C4-2B (cell line): ENCODE measurements at regions not wholly inside any gene's neighbourhood (a gene's known extent, or its start where the extent isn't known, plus 50 kb on each side); places are given as distances from the start of the nearest gene placed in this dataset.

Experiments used
- H3K27ac ChIP-seq: fragments of 450-650 bp; 2 replicates; pipeline ENCODE4 v1.5.1; 2017
- CTCF ChIP-seq: fragments of 450-650 bp; conservative IDR thresholded peaks from 2 replicates; pipeline ENCODE4 v1.5.1; 2017; ENCODE audit warnings: mild to moderate bottlenecking
- ZFX ChIP-seq: fragments of 450-650 bp; IDR thresholded peaks from 2 replicates; pipeline ENCODE4 v1.6.1; 2017

GRCh38 chr5:155897761-155898160, 429.2 kb upstream of the SGCD start:
- TF ChIP-seq CTCF (no peak), ZFX (no peak)
- no peak overlapping the region for H3K27ac ChIP-seq

- TF ChIP-seq CTCF (no peak), ZFX (no peak)
These were observed 428.7 kb upstream of the SGCD start for GRCh38 chr5:155898284-155898683.

GRCh38 chr5:155903791-155904190, 423.2 kb upstream of the SGCD start:
- TF ChIP-seq ZFX, result no peak
- TF ChIP-seq CTCF, result no peak
- H3K27ac ChIP-seq, result no peak overlapping the region

More at GRCh38 chr5:155898284-155898683, 428.7 kb upstream of the SGCD start:
- no peak overlapping the region for H3K27ac ChIP-seq

GRCh38 chr5:155905364-155905763, 421.6 kb upstream of the SGCD start:
- TF ChIP-seq ZFX, result no peak
- TF ChIP-seq CTCF, result no peak
- H3K27ac ChIP-seq, result no peak overlapping the region

- H3K27ac ChIP-seq, result no peak overlapping the region
- TF ChIP-seq CTCF (peak; percentile 22), ZFX (no peak)
These were observed 420.9 kb upstream of the SGCD start for GRCh38 chr5:155906046-155906445.

- no peak overlapping the region for H3K27ac ChIP-seq
- no peak for TF ChIP-seq CTCF
- no peak for TF ChIP-seq ZFX
These were observed 418.4 kb upstream of the SGCD start for GRCh38 chr5:155908543-155908942.

- H3K27ac ChIP-seq, result no peak overlapping the region
- TF ChIP-seq ZFX (no peak), CTCF (no peak)
These were observed 414.7 kb upstream of the SGCD start for GRCh38 chr5:155912291-155912690.
